Fibroblast of the conjunctiva (primary cell): ENCODE measurements at regions not wholly inside any gene's neighbourhood (a gene's known extent, or its start where the extent isn't known, plus 50 kb on each side); places are given as distances from the start of the nearest gene placed in this dataset.

ENCODE experiments used
- DNase-seq: peaks from one replicate; pipeline ENCODE4 v3.0.0-alpha.2; 2010; ENCODE audit warnings: low read depth

GRCh38 chr3:150090006-150090405 lies 119.3 kb upstream of the PFN2 start:
- no peak for DNase-seq

- DNase-seq: no peak
Measured at GRCh38 chr3:150084128-150084527, 113.4 kb upstream of the PFN2 start.

- no peak for DNase-seq
Measured at GRCh38 chr3:150083655-150084042, 113.0 kb upstream of the PFN2 start.

GRCh38 chr3:150082898-150083654 lies 112.4 kb upstream of the PFN2 start:
- no peak for DNase-seq

- DNase-seq: no peak
Measured at GRCh38 chr3:150081084-150081483, 110.4 kb upstream of the PFN2 start.

- DNase-seq: no peak
Measured at GRCh38 chr3:150080058-150080730, 109.5 kb upstream of the PFN2 start.

- peak; percentile 85 for DNase-seq
Measured at GRCh38 chr3:150079029-150079739, 108.5 kb upstream of the PFN2 start.

GRCh38 chr3:150077581-150078247 lies 107.0 kb upstream of the PFN2 start:
- DNase-seq: no peak

GRCh38 chr3:150077107-150077506 lies 106.4 kb upstream of the PFN2 start:
- no peak for DNase-seq

- no peak for DNase-seq
Measured at GRCh38 chr3:150076443-150076842, 105.7 kb upstream of the PFN2 start.

- DNase-seq: no peak
Measured at GRCh38 chr3:150075417-150075865, 104.7 kb upstream of the PFN2 start.

- no peak for DNase-seq
Measured at GRCh38 chr3:150074697-150075416, 104.2 kb upstream of the PFN2 start.

GRCh38 chr3:150074277-150074676 lies 103.6 kb upstream of the PFN2 start:
- DNase-seq: no peak

GRCh38 chr3:150073513-150073912 lies 102.8 kb upstream of the PFN2 start:
- DNase-seq: no peak

- no peak for DNase-seq
Measured at GRCh38 chr3:150073031-150073430, 102.3 kb upstream of the PFN2 start.

GRCh38 chr3:150072576-150072975 lies 101.9 kb upstream of the PFN2 start:
- DNase-seq: no peak

GRCh38 chr3:150070271-150070670 lies 99.6 kb upstream of the PFN2 start:
- no peak for DNase-seq

GRCh38 chr3:150069633-150070032 lies 98.9 kb upstream of the PFN2 start:
- DNase-seq: no peak

- DNase-seq: no peak
Measured at GRCh38 chr3:150069154-150069527, 98.4 kb upstream of the PFN2 start.

- DNase-seq: no peak
Measured at GRCh38 chr3:150068440-150069153, 97.9 kb upstream of the PFN2 start.

GRCh38 chr3:150067561-150067960 lies 96.9 kb upstream of the PFN2 start:
- DNase-seq: no peak
